ENCODE measurements at regions not wholly inside any gene's neighbourhood (a gene's known extent, or its start where the extent isn't known, plus 50 kb on each side); places are given as distances from the start of the nearest gene placed in this dataset.

GRCh38 chr16:49200223-49200820 is 81.3 kb downstream of the CBLN1 start:
- POLR2A ChIA-PET: no interaction called here

GRCh38 chr16:49195237-49195548 is 86.4 kb downstream of the CBLN1 start:
- no peak for TF ChIP-seq CTCF (IDR thresholded peaks at IDR 0.05; ENCODE audit: insufficient read depth, low read depth, low read length)
- Histone ChIP-seq H3K27me3 (ENCODE audit: control insufficient read depth, insufficient read depth, low read length) (no peaks in the 10 kb centered on the region), H3K36me3 (ENCODE audit: control insufficient read depth, insufficient read depth, low read length) (no peaks in the 10 kb centered on the region), H3K4me3 (ENCODE audit: low read depth, low read length) (no peak overlapping the region)
- CTCF ChIA-PET: interaction anchor here (0.5 kb wide), 1 partner anchor 85 kb away, joined by 3 read pairs; no protein-coding TSS in a partner anchor
- DNase-seq (ENCODE audit: low read depth): no peak
- POLR2A ChIA-PET: no interaction called here

More at GRCh38 chr16:49200223-49200820, 81.3 kb downstream of the CBLN1 start:
- TF ChIP-seq CTCF (IDR thresholded peaks at IDR 0.05; ENCODE audit: insufficient read depth, low read depth, low read length): no peak
- DNase-seq (ENCODE audit: low read depth): no peak
- Histone ChIP-seq H3K27me3 (ENCODE audit: control insufficient read depth, insufficient read depth, low read length) (no peaks in the 10 kb centered on the region), H3K4me3 (ENCODE audit: low read depth, low read length) (no peak overlapping the region), H3K36me3 (ENCODE audit: control insufficient read depth, insufficient read depth, low read length) (no peaks in the 10 kb centered on the region)
- CTCF ChIA-PET: interaction anchor here (1.2 kb wide), 1 partner anchor 513 kb away, joined by 3 read pairs; no protein-coding TSS in a partner anchor

- Histone ChIP-seq H3K4me3 (ENCODE audit: low read depth, low read length) (no peak overlapping the region), H3K27me3 (ENCODE audit: control insufficient read depth, insufficient read depth, low read length) (no peaks in the 10 kb centered on the region), H3K36me3 (ENCODE audit: control insufficient read depth, insufficient read depth, low read length) (no peaks in the 10 kb centered on the region)
- TF ChIP-seq CTCF (IDR thresholded peaks at IDR 0.05; ENCODE audit: insufficient read depth, low read depth, low read length): no peak
- DNase-seq (ENCODE audit: low read depth): no peak
- CTCF ChIA-PET: no interaction called here
- POLR2A ChIA-PET: no interaction called here
Observed at GRCh38 chr16:49194537-49195236, 87.0 kb downstream of the CBLN1 start.

- Histone ChIP-seq H3K27me3 (ENCODE audit: control insufficient read depth, insufficient read depth, low read length) (no peaks in the 10 kb centered on the region), H3K4me3 (ENCODE audit: low read depth, low read length) (no peak overlapping the region), H3K36me3 (ENCODE audit: control insufficient read depth, insufficient read depth, low read length) (no peaks in the 10 kb centered on the region)
- ChIA-PET CTCF (no interaction called here), POLR2A (no interaction called here)
- DNase-seq (ENCODE audit: low read depth): no peak
- TF ChIP-seq CTCF (IDR thresholded peaks at IDR 0.05; ENCODE audit: insufficient read depth, low read depth, low read length): no peak
Observed at GRCh38 chr16:49193596-49193995, 88.0 kb downstream of the CBLN1 start.

- no peak for TF ChIP-seq CTCF (IDR thresholded peaks at IDR 0.05; ENCODE audit: insufficient read depth, low read depth, low read length)
- Histone ChIP-seq H3K27me3 (ENCODE audit: control insufficient read depth, insufficient read depth, low read length) (no peaks in the 10 kb centered on the region), H3K4me3 (ENCODE audit: low read depth, low read length) (no peak overlapping the region), H3K36me3 (ENCODE audit: control insufficient read depth, insufficient read depth, low read length) (no peaks in the 10 kb centered on the region)
- POLR2A ChIA-PET: interaction anchor here (0.5 kb wide), 1 partner anchor 17 kb away, joined by 3 read pairs; no protein-coding TSS in a partner anchor
- DNase-seq (ENCODE audit: low read depth): no peak
- CTCF ChIA-PET: interaction anchor here (0.6 kb wide), 1 partner anchor 12 kb away, joined by 3 read pairs; no protein-coding TSS in a partner anchor
Observed at GRCh38 chr16:49189286-49189685, 92.4 kb downstream of the CBLN1 start.

Measured in BJ (cell line).